Anterior cingulate cortex (tissue), 58 donors: ENCODE measurements at regions not wholly inside any gene's neighbourhood (a gene's known extent, or its start where the extent isn't known, plus 50 kb on each side); places are given as distances from the start of the nearest gene placed in this dataset.
"Not testable (repeated sequence)": the region's sequence is repeated elsewhere in the genome, so short reads cannot be mapped to it uniquely, and the experiment has no call there.

Experiments used
- DNase-seq, 58 donors: peaks; one replicate each; lab custom pipeline; 2025; lab: John Stamatoyannopoulos, UW

GRCh38 chr4:89506866-89507491 is 199.4 kb upstream of the GPRIN3 start:
- DNase-seq = no peak

- DNase-seq = no peak
Observed at GRCh38 chr4:89502581-89502980, 195.0 kb upstream of the GPRIN3 start.

DNA sequence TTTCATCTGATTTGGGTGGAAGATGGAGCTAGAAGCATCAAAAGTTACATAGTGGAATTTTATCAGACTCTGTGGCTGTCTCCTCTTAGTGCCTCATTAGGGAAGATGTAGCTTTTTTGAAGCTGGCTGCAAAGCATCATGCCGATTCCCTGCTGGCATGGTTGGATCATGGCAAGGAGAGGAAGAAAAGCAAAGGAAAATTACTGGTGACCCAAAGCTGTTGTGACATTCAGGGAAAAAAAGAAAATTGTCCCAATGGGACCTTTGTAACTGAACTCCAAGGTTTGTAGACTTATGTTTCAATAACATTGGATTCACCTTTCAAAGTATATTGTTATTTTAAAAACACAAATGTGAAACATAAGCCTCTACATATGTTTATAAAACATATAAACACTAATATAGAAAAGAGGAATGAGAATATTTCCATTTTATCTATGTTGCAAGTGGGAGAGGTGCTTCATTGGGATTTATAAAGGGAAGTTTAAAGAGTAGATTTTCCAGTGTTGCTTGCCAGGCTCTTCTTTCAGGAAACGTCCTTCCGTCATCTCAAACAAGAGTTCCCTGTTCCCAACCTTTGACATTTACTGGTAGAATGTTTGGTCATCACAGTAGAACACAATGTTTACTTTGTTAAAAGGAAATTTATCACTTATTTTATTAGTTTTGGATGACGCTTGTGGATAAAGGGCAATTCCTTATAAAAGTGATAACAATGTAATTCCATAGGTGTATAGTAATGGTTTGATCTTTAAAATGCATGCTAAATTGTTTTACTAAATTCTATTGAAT is 190.1 kb upstream of the GPRIN3 start:
- no peak for DNase-seq

- no peak for DNase-seq
Observed at GRCh38 chr4:89496851-89497250, 189.3 kb upstream of the GPRIN3 start.

GRCh38 chr4:89493367-89493766 is 185.8 kb upstream of the GPRIN3 start:
- DNase-seq = no peak

DNA sequence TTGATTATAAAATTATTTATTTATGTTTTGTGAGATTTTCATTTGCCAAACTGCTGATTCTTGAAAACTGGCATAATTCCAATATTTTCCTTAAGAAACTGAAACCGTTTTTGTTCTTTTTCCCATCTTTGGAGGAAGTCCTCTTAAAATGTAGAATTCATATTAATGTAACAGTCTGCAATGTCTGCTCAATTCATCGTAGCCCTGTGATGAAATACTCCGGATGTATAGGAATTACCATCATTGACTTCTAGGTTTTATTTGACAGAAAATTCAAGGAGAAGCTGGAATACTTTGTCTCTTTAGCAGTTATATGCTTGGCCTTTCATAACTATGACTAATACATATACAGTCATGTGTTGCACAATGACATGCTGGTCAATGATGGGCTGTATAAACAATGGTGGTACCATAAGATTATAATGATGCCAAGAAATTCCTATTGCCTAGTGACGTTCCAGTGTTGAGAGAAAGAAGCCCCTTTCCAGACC is 185.0 kb upstream of the GPRIN3 start:
- DNase-seq = no peak

GRCh38 chr4:89491761-89492160 is 184.2 kb upstream of the GPRIN3 start:
- no peak for DNase-seq

DNA sequence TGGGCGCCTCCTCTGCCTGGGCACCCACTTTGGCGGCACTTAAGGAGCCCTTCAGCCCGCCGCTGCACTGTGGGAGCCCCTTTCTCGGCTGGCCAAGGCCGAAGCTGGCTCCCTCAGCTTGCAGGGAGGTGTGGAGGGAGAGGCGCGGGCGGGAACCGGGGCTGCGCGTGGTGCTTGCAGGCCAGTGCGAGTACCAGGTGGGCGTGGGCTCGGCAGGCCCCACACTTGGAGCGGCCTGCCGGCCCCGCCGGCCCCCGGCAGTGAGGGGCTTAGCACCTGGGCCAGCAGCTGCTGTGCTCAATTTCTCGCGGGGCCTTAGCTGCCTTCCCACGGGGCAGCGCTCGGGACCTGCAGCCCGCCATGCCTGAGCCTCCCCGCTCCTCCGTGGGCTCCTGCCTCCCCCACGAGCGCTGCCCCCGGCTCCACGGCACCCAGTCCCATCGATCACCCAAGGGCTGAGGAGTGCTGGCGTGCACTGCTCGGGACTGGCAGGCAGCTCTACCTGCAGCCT is 182.4 kb upstream of the GPRIN3 start:
- not testable (repeated sequence) for DNase-seq

DNA sequence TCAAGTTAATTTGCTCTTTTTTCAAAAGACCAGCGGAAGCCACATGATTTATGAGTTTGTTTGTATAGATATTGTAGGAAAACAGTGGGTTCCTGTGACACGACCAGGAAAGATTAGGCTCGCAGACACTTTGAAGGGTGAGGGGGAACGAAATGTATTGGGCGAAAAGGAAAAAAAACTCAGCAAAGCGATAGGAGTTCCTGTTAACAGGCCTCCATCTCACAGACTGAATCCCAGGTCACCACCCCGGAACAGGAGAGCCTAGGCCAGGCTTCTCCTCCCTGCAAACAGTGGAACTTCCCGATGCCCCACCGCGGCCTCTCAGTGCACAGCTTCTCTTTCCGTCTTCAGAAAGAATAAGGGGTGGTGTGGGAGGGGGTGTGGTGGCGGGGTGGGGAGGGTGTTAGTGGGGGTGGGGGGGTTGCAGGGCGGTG is 181.8 kb upstream of the GPRIN3 start:
- no peak for DNase-seq

DNA sequence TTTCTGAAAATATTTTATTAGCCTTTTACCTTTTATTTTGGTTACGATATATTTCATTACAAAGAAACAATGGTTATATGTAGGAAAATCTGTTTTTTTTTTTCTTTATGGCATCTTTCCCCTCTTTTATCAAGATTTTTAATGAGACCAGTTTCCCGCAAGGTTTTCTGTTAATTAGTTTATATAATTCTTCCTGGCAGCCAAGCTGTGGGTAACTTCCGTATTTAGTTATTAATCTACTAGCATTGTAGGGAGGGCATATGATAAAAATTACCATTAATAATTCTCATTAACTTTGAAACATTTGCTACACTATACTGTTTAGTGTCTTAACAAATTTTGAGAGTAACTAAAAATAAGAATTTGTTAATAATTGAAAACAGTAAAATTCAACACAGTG is 181.1 kb upstream of the GPRIN3 start:
- DNase-seq = no peak

GRCh38 chr4:89486673-89487072 is 179.1 kb upstream of the GPRIN3 start:
- no peak for DNase-seq

GRCh38 chr4:89486042-89486441 is 178.4 kb upstream of the GPRIN3 start:
- DNase-seq = no peak

DNA sequence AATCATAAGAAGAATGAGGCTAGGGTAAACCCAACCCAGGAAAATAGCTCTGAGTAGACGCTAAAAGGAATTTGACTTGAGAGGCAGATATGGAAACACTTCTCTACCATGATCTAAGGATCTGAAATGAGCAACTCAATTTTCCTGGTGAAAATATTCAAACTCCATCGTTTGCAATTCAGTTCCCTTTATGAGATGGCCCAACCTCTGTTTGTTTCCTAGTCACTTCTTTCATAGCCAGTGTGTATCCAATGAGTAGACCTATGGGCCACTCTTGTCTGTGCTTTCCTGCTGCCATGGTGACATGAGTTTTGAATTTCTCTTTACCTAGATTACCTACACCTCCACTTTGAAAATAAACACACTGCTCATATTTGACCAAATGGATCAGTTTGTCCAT is 176.2 kb upstream of the GPRIN3 start:
- DNase-seq = no peak

DNA sequence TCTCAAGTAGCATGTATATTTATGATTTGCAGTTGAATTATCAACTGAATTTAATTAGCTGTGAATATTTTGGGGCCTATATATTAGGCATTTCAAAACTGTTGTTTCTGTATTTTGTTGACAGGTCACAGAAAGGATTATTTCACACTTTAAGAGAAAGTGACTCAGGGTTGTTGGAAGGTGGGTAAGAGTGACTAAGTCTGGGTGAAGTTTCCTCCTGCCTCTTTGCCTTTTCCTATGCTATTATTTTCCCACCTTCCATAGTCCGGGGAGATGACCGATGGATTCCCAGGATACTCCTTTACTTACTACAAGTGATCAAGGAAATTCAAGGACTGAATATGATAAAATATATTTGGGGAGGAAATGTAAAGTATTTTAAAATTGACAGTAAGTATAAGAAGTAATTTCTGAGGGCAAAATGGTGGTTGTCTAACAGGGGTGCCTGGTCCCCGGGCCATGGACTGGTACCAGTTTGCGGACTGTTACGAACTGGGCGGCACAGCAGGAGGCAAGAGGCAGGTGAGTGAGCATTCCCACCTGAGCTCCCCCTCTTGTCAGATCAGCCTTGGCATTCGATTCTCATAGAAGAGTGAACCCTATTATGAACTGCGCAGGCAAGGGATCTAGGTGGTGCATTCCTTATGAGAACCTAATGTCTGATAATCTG is 175.5 kb upstream of the GPRIN3 start:
- no peak for DNase-seq

GRCh38 chr4:89482251-89482650 is 174.7 kb upstream of the GPRIN3 start:
- peak in 1 of 58 donors; percentile 1 for DNase-seq

GRCh38 chr4:89469930-89470375 is 162.4 kb upstream of the GPRIN3 start:
- peak in 3 of 58 donors; percentile 1 to 35 (median 26) for DNase-seq

GRCh38 chr4:89469516-89469915 is 161.9 kb upstream of the GPRIN3 start:
- no peak for DNase-seq

DNA sequence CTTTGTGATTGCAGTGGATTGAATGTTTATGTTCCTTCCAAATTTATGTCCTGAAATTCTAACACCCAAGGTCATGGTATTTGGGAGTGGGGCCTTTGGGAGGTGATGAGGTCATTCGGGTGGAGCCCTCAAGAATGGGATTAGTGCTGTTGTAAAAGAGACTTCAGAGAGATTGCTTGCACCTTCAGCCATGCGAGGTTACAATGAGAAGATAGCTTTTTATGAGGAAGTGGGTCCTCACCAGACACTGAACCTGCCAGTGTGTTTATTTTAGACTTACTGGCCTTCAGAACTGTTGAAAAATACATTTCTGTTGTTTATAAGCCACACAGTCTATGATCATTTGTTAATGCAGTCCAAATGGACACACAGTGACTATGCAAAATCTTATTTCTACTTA is 161.0 kb upstream of the GPRIN3 start:
- DNase-seq = no peak

DNA sequence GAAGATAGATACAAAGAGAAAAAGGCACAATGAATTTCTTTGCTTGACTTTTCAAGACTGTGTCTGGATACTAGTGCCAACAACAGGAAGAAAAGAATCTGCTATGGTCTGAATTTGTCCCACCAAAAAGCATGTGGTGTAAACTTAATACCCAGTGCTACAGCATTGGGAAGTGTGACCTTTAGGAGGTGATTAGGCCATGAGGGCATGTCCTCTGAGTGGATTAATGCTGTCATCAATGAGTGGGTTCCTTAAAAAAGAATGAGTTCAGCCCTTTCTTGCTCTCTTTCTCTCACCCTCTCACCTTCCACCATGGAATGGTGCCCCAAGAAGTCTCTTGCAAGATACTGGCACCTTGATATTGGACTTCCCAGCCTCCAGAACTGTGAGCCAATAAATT is 155.7 kb upstream of the GPRIN3 start:
- DNase-seq = no peak

DNA sequence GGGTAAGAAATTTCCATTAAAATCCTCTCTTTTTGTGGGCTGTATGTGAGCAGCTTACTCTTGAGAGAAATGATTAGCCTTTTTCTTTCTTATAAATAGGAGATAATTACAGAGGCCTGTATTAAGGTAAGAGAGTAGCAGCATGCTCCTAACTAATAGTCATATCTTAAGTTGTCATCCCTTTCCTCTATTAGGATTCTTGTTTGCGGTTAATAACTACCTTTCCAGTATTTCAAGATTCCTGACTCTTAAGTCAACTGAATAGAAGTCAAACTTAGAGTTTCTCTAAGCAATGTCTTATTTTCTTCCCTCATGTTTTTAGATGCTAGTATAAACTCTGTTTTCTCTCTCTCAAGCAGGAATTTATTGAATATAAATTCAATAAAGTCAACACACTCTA is 139.9 kb upstream of the GPRIN3 start:
- no peak for DNase-seq

- no peak for DNase-seq
Observed at GRCh38 chr4:89446193-89446592, 138.6 kb upstream of the GPRIN3 start.
